ENCODE measurements at regions not wholly inside any gene's neighbourhood (a gene's known extent, or its start where the extent isn't known, plus 50 kb on each side); places are given as distances from the start of the nearest gene placed in this dataset.
A peak's percentile ranks its signal among the peaks of the same experiment; 100 is the strongest.

DNA sequence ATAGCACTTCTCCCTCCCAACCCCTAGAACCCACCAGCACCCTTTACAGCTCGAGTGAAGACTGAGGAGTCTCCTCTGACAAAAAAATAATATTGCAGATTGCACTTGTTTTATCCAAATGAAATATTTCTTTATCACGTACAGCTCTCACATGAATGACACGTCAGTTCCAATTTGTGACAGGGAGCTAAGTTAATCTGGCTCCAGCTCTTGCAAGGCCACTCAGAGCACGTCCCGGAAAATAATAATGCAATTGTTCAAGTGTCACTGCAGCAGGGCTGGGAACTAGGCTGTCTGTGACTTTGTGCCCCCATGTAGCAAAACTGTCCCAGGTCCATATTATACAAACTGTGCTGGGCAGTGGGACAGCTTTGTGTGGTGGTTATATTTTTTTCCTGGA lies 539.6 kb downstream of the VRK1 start:
- no peak for DNase-seq (ENCODE audit: low read depth in 1 of 2, low spot score in 1 of 2)

DNA sequence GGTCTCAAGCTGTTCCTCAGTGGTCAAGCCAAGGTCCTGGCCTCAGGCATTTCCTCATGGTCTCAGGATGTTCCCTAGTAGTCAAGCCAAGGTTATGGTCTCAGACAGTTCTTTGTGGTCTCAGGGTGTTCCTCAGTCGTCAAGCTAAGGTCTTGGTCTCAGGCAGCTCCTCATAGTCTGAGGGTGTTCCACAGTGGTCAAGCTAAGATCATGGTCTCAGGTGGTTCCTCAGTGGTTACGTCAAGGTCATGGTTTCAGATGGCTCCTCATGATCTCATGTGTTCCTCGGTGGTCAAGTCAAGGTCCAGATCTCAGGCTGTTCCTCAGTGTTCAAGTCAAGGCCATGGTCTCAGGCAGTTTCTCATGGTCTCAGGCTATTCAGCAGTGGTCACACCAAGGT lies 540.1 kb downstream of the VRK1 start:
- no peak for DNase-seq (ENCODE audit: low read depth in 1 of 2, low spot score in 1 of 2)

DNA sequence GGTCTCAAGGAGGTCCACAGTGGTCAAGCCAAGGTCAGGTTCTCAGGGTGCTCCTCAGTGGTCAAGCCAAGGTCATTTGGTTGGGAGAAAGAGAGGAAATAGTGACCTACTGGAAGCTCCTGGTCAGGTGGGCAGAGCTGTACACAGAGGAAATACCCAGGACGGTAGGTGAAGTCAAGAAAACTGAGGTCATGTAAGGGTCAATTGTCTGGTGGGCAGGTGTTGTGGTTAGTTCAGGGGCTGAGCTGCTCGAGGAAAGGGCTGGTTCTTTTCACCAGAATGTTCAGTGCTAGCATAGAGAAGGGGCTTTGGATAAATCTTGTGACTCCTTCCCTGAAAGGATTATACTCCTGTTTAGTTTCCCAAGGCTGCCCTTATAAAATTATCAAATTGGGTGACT lies 540.5 kb downstream of the VRK1 start:
- DNase-seq (ENCODE audit: low read depth in 1 of 2, low spot score in 1 of 2) = no peak

DNA sequence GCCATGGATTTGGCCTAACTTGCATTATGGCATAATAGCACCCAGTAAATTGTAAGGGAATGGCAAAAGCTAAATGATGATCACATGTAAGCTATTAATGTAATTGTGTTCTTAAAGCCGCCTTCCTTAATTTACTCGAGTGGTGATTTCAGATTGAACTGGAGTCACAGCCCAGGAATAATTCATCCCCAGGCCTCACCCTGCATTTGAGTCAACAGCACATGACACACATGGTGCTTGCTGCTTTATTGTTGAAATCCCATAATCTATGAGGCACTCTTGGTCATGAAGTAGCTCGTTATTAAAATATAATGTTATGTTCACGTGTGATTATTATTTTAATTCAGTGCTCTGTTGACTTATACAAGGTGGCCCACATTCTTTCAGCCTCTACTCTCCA lies 547.5 kb downstream of the VRK1 start:
- no peak for DNase-seq (ENCODE audit: low read depth in 1 of 2, low spot score in 1 of 2)

DNA sequence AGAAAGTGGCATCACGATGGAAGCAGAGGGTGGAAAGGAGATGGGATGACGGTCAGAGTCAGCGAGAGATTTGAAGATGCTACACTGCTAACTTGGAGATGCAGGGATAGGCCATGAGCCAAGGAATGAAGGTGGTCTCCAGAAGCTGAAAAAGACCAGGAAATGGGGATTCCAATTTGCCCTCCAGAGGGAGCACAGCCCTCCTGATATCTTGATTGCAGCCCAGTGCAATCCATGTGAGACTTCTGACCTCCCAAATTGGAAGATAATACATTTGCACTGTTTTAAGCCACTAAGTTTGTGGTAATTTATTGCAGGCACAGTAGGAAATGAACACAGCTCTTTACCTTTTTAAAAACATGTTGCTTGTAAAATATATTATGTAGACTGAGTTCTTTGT lies 549.5 kb downstream of the VRK1 start:
- no peak for DNase-seq (ENCODE audit: low read depth in 1 of 2, low spot score in 1 of 2)

DNA sequence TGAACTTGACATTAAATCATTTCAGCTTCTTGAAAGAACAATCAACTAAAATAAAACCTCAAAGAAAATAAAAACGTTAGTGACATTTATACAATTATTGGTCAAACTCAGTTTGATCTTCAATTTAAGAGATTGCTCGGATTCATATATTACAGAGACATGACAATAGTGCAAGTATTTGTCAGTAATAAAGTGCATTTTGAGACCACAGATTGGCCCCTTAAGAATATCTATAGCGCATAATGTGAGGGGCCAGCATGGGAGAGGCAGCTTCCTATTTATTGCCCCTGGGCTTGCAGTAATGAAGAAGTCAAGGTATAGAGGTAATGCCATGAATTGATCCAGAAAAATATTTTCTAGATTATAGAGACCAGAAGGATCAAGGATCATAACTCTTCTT lies 552.3 kb downstream of the VRK1 start:
- DNase-seq (ENCODE audit: low read depth in 1 of 2, low spot score in 1 of 2) = no peak

DNA sequence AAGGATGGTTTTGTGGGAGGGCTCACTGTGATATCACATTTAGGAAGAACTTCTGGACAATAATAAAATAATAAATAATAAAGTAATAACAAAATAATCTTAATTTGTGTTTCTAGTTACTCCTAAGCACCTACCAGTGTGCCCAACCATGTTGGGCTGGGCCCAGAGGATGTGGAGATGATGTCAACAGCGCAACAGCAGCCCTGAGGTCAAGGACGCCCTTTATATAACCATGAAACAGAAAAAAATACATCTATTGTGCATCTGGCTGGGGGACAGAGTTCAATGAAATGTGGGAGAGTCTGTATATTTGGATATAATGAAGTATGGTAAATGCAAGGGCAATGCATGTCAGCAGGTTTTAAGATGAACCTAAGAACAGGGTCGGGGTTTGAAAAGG lies 552.8 kb downstream of the VRK1 start:
- no peak for DNase-seq (ENCODE audit: low read depth in 1 of 2, low spot score in 1 of 2)

DNA sequence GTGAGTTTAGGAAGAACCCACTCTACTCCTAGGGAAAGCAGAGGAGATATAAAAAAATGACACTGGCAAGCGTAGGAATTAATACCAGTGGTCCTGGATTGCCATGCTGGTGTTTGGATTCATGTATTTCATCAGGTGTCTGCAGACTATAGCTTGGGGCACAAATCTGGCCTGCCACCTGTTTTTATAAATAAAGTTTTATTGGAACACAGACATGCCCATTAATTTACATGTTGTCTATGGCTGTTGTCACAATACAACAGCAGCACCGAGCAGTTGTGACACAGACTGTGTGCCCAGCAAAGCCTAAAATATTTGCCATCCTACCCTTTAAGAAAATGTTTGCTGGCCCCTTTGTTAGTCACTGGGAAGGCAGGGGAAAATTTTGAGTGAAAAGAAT lies 553.2 kb downstream of the VRK1 start:
- no peak for DNase-seq (ENCODE audit: low read depth in 1 of 2, low spot score in 1 of 2)

DNA sequence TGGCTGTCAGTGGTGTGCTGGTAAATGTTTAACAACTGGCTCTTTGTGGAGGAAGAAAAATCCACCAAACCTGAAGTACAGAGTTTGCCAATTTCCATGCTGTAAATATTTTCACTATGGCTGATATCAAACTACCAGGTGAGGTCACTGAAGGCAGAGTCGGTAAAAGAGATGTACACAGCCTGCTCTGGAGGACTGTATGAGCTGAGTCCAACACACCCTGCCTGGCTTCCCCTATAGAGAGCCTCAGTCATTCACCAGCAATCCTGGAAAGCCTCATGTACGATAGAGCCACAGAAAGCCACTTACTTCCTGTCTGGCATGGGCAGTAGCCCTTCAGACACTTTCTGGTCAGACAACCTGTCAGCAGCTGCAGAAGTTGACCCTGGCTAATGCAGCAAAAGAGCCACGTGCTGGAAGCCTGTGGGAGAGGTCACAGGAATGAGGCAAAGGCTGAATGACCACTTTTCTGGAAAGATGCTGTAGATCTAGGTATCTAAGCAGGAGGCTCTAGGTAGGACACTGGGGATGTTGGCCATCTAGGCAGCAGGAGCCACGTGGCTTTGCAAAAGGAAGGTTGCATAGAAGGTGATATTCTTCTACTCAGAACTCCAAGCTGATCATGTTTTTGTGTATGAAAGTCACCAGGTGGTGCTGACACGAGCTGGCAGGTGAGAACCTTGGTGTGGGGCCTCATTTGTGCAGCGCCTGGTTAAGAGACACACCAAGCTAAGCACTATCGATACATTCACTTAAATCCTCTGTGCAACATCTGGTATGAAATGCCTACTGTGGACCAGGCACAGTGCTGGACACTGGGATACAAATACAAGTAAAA lies 553.9 kb downstream of the VRK1 start:
- DNase-seq (ENCODE audit: low read depth in 1 of 2, low spot score in 1 of 2) = no peak

DNA sequence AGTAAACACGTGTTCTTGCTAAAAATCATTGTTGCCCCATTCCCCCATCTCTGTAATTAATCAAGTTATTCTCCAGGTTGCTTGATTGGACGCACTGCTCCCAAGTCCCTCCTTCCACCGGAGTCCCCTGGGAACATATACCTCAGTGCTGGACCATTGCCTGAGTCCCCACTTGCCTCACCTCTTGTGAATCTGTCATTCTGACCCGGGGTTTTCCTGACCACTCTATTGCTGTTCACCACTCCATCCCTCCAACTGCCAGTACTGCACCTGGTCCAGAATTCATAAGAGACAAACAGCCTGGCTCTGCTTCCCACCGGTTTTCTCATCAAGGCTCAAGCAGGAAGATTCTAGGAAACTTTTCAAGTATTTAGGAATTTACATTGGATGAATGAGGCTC lies 555.9 kb downstream of the VRK1 start:
- DNase-seq (ENCODE audit: low read depth in 1 of 2, low spot score in 1 of 2) = no peak

DNA sequence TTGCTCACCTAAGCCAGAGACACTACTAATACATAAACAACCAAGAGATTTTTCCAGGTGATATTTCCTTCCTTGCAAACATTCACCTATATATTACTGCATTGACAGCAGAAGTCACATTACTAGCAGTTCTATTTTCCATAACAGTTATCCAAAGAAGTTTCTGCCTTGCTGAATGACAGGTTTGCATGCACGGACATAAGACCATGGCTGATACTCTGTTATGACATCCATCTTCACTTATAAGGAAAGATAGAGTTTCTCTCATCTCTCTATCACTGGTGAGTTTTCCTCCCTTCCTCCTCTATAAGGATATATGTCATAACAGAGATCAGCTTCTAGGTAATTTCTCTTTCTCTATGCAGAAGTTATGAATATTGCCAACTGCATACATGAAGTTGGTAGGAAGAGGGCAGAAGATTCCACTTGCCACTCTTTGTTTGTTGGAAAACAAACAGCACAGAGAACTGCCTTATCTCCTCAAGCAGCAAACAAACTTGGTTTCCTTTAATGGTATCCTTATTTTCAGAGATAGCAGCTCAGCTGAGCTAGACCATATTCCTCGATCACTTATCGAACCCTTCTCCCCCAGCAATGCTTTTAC lies 557.0 kb downstream of the VRK1 start:
- no peak for DNase-seq (ENCODE audit: low read depth in 1 of 2, low spot score in 1 of 2)

DNA sequence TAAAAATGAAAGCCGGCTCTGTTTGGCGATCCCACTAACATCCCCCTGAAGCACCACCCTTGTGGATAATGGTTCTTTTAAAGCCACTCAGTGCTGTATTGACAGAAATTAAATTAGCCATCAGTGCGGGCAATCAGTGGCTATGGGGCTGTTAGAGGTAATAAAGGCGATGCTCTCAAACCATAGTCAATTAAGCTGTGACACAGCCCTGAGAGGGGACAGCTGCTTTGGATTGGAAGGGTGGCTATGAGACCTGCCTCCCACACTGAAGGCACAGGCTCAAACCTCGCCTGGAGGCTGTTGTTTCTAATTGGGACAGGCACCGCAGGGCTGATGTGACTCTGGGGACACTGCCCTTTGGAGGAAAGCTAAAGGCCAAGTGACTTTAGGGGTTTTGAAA lies 562.2 kb downstream of the VRK1 start:
- DNase-seq (ENCODE audit: low read depth in 1 of 2, low spot score in 1 of 2) = no peak

DNA sequence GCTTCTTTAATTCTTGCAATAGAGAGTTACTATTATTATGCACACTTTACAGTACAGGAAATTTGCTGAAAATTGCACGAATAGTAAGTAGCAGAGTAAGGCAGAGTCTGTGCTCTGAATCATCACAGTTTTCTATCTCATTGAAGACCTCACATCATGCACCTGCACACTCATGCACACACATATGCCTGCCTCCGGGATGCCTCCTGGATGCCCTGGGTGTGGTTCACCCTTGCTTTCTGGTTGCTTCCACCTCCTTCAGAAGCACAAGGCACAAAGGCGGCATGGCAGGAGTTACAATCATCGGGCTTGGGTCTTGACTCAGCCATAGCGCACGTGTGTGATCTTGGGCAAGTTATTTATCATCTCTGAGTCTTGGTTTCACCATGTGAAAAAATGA lies 564.0 kb downstream of the VRK1 start:
- no peak for DNase-seq (ENCODE audit: low read depth in 1 of 2, low spot score in 1 of 2)

DNA sequence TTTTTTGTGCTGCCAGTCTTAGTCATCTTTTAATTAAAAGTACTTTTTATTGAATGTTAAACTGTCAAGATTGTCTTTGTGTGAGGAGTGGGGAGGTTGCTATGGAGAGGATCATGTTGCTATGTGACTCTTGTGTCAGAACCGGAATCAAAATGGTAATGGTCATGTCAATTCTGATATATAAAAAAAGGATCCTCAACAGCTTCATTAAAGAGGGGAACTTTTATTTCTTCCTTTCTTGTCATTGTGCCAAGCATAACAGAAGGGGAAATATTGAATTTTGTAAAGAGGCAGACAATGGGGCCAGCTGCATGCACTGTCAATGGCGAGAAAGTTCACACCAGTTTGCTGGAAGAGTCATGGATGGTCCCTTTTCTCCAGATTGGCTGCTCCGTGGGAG lies 564.8 kb downstream of the VRK1 start:
- DNase-seq (ENCODE audit: low read depth in 1 of 2, low spot score in 1 of 2) = no peak

DNA sequence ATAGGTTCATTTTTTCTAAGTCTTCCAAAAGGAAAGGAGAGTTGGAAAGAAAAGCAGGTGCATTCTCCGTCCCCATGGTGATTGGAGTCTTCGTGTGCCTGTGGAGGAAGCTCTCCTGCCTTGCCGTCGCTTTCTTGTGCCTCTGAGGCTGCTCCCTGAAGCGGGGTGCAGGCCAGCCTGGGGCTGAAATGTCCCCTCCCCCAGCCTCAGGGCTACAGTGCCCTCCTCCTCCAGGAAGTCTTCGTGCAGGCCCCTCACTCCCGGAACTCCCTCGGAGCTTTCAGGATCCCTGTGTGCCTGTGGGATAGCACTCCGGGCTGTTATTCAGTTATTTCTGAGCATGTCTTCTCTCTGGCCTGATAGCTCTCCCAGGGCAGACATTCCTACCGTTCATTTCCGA lies 569.2 kb downstream of the VRK1 start:
- DNase-seq (ENCODE audit: low read depth in 1 of 2, low spot score in 1 of 2) = no peak

DNA sequence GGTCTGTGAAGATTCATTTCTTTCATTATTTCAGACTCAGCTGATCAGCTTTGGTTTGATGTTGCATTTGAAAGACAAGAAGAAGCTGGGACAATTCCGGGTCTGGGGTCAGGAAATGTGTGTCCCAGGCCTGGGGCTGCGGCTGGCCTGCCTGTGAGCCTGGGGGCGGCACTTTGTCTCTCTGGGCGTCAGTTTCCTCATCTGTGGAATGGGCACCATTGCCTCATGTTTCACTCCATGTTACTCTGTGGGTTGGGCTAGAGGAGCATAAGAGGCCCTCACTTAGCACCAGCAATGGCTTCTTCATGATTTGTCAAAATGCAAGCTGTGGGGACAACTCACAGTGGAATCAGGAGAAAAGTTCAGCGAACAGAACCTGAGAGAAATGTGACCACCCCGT lies 570.1 kb downstream of the VRK1 start:
- no peak for DNase-seq (ENCODE audit: low read depth in 1 of 2, low spot score in 1 of 2)

DNA sequence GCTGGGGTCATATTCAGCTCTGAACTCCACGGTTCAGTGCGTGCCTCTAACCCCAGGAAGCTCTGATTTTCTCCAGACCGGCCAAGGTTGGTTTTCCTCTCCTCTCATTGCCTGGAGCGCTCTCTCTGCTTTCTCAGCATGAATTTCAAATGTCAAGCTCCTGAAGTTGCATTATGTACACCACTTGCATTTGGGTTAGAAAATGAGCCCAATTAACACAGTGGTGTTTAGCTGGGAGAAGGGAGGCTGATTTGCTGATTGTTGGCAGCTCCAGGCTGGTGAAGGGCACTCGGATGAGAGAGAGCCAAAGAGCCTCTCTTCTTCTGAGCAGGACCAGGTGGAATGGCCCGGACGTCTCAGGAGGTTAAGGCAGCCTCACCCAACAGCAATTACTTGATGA lies 570.9 kb downstream of the VRK1 start:
- DNase-seq (ENCODE audit: low read depth in 1 of 2, low spot score in 1 of 2) = no peak

DNA sequence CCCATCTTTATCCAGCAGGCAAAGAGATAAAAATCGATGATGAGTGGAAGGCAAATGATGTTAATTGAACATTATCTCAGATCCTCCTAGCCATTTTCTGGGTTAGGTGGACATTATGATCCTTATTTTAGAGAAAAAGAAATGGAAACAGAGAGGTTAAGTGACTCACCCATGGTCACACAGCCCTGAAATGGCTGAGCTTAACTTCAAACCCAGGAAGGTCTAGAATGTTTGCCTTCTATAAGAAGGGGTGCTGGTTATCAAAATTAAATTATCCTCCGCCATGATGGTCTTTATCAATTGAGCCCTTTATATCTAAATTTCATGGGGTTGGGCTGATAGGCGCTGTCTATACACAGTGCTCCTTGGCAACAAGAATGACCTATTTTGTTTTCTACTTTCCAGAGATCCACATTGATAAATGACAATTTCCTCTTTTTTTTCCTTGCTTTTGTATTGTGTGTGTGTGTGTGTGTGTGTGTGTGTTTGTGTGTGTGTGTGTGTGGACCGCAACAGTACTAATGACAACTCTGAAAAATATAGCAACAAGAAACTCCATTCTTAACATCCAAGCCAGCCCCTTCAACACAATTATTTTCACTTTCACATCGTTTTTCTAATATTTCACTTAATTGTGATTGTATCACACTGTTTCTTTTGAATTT lies 571.9 kb downstream of the VRK1 start:
- DNase-seq (ENCODE audit: low read depth in 1 of 2, low spot score in 1 of 2) = no peak

DNA sequence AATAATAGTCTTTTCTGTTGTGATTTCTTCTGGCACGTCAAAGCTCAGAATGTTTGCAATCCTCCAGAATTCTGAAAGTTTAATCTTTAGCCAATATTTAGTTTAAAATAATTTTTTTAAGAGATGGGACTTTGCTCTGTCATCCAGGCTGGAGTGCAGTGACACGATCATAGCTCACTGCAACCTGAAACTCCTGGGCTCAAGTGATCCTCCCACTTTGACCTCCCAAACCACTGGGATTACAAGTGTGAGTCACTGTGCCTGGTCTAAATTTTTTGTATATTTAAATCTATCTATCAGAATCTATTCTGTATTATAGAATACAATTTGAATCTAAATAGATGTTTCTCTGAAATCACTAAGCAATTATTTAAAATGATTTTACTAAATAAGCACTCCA lies 572.7 kb downstream of the VRK1 start:
- DNase-seq (ENCODE audit: low read depth in 1 of 2, low spot score in 1 of 2) = no peak

DNA sequence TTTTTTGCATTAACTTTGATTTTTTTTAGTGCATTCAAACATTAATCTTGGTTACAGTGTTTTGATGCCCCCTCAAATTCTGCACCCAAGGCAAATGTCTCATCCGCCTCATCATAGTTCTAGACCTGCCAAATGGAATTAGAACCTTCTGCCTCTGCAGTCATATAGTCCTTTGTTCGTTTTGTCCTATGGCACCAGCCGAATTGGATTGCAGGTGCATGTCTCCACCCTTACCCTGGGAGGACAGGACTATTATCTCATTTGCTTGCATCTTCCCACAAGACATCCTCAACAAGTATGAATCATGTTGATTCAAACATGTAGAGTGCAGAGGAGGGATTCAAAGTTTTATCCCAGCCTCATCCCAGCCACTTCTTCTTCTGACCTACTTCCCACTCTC lies 579.1 kb downstream of the VRK1 start:
- DNase-seq (ENCODE audit: low read depth in 1 of 2, low spot score in 1 of 2) = no peak

DNA sequence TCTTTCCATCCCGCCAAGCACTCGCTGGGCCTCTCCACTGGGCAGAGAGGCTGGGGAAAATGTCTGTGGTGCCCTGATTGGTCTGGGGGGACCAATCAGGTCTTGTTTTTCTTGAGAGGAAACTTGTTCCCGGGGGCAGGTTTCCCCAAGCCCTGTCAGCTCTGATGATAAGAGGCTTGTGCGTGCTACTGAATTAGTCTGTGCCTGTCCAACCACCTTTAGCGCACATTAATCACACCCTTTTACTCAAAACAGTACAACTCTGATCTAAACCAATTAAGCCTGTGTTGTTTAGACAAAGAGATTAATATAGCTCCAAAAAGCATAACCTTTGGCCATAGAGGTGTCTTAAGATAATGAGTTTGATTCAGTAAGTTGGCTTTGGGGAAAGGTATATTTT lies 580.4 kb downstream of the VRK1 start:
- DNase-seq (ENCODE audit: low read depth in 1 of 2, low spot score in 1 of 2) = no peak

DNA sequence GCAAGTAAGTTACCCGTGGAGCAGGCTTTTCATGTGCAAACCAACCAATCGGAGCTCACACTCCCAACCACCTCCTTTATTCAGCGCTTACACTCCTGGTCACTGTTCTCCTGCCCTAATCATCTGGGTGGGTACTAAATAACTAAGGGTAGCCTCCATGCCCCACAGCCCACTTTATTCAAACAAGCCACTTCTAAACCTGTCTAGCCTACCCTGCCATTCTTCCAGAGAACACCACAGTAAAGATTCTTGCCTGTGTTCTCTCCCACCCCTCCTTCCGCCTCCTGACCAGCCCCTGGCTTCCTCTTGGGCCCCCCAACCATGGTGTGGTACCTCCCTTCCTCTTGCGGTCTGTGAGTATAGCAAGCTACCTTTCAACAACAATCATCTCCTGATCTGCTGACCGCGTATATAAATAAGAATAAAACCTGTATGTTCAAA lies 581.9 kb downstream of the VRK1 start:
- DNase-seq (ENCODE audit: low read depth in 1 of 2, low spot score in 1 of 2) = no peak

DNA sequence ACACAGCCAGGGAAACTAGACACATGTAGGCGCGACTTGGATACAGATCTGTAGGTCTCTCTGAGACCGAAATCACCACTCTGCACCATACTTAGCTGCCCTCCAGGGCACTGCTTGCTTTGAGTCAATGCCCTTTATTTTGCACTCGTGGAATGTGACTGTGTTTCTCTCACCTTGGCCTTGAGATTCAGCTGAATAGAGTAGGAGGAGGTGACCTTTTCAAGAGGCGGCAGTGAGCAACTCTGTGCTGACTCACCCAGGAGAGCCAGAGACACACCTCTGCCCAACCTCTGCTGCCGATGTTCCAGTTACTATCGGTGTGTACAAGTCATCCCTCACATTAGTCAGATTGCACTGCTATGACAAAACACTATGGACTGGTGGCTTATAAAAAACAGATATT lies 583.4 kb downstream of the VRK1 start:
- DNase-seq (ENCODE audit: low read depth in 1 of 2, low spot score in 1 of 2) = peak; percentile 36 to 70
